ENCODE measurements at regions not wholly inside any gene's neighbourhood (a gene's known extent, or its start where the extent isn't known, plus 50 kb on each side); places are given as distances from the start of the nearest gene placed in this dataset.

GRCh38 chr1:57959531-57960241, 535.8 kb upstream of the DAB1 start:
- TF ChIP-seq TAF1 (IDR thresholded peaks at IDR 0.05; ENCODE audit: borderline replicate concordance, insufficient read depth, low read length) (no peak), REST (IDR thresholded peaks at IDR 0.05; ENCODE audit: insufficient read depth in 1 of 2, low read depth in 2 of 2, low read length in 2 of 2) (no peak), FOXP2 (optimal IDR thresholded peaks at IDR 0.05; ENCODE audit: borderline replicate concordance, extremely low read depth, extremely low read length, insufficient read depth) (no peak), POLR2AphosphoS5 (IDR thresholded peaks at IDR 0.05; ENCODE audit: low read depth, low read length) (no peak), SIN3A (IDR thresholded peaks at IDR 0.05; ENCODE audit: borderline replicate concordance, insufficient read depth, low read length) (no peak)

GRCh38 chr1:57957576-57957975, 533.7 kb upstream of the DAB1 start:
- no peak for TF ChIP-seq SIN3A (IDR thresholded peaks at IDR 0.05; ENCODE audit: borderline replicate concordance, insufficient read depth, low read length)
- TF ChIP-seq POLR2AphosphoS5 (IDR thresholded peaks at IDR 0.05; ENCODE audit: low read depth, low read length), result no peak
- no peak for TF ChIP-seq TAF1 (IDR thresholded peaks at IDR 0.05; ENCODE audit: borderline replicate concordance, insufficient read depth, low read length)
- no peak for TF ChIP-seq REST (IDR thresholded peaks at IDR 0.05; ENCODE audit: insufficient read depth in 1 of 2, low read depth in 2 of 2, low read length in 2 of 2)
- no peak for TF ChIP-seq FOXP2 (optimal IDR thresholded peaks at IDR 0.05; ENCODE audit: borderline replicate concordance, extremely low read depth, extremely low read length, insufficient read depth)

- no peak for TF ChIP-seq POLR2AphosphoS5 (IDR thresholded peaks at IDR 0.05; ENCODE audit: low read depth, low read length)
- no peak for TF ChIP-seq FOXP2 (optimal IDR thresholded peaks at IDR 0.05; ENCODE audit: borderline replicate concordance, extremely low read depth, extremely low read length, insufficient read depth)
- no peak for TF ChIP-seq SIN3A (IDR thresholded peaks at IDR 0.05; ENCODE audit: borderline replicate concordance, insufficient read depth, low read length)
- TF ChIP-seq REST (IDR thresholded peaks at IDR 0.05; ENCODE audit: insufficient read depth in 1 of 2, low read depth in 2 of 2, low read length in 2 of 2), result no peak
- no peak for TF ChIP-seq TAF1 (IDR thresholded peaks at IDR 0.05; ENCODE audit: borderline replicate concordance, insufficient read depth, low read length)
Observed at GRCh38 chr1:57951390-57951789, 527.5 kb upstream of the DAB1 start.

- TF ChIP-seq FOXP2 (optimal IDR thresholded peaks at IDR 0.05; ENCODE audit: borderline replicate concordance, extremely low read depth, extremely low read length, insufficient read depth) (no peak), TAF1 (IDR thresholded peaks at IDR 0.05; ENCODE audit: borderline replicate concordance, insufficient read depth, low read length) (no peak)
Observed at GRCh38 chr1:57949168-57949567, 525.3 kb upstream of the DAB1 start.

GRCh38 chr1:57947471-57947870, 523.6 kb upstream of the DAB1 start:
- TF ChIP-seq REST (IDR thresholded peaks at IDR 0.05; ENCODE audit: insufficient read depth in 1 of 2, low read depth in 2 of 2, low read length in 2 of 2) (no peak), POLR2AphosphoS5 (IDR thresholded peaks at IDR 0.05; ENCODE audit: low read depth, low read length) (no peak), FOXP2 (optimal IDR thresholded peaks at IDR 0.05; ENCODE audit: borderline replicate concordance, extremely low read depth, extremely low read length, insufficient read depth) (no peak), SIN3A (IDR thresholded peaks at IDR 0.05; ENCODE audit: borderline replicate concordance, insufficient read depth, low read length) (no peak), TAF1 (IDR thresholded peaks at IDR 0.05; ENCODE audit: borderline replicate concordance, insufficient read depth, low read length) (no peak)
